GM21737 (cell line): ENCODE measurements at regions not wholly inside any gene's neighbourhood (a gene's known extent, or its start where the extent isn't known, plus 50 kb on each side); places are given as distances from the start of the nearest gene placed in this dataset.

Experiments used
- ATAC-seq: cut with Tn5 transposase; IDR thresholded peaks from one replicate; pipeline ENCODE4 v1.9.1; 2021; ENCODE audit warnings: mild to moderate bottlenecking, moderate library complexity; ENCODE audit not compliant: unreplicated experiment

DNA sequence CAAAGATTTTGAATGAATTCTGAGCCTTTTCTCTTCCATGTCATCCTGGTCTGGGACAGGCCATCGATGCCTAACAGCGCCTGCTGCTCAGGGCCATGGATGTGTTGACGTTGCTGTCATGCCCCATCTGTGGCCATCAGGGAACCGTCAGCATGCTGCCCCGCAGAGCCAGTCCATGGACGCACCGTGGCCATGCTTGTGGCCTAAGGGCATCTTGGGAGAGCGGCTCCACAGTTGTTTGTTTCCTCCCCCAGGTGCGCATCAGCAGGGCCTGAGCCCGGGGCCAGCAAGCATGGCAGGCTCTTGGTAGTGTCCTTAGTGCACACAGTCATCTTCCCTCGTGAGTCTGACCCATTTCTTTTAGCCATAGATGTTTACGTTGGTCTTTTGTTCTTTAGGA lies 142.7 kb downstream of the VAPA start:
- no peak for ATAC-seq

DNA sequence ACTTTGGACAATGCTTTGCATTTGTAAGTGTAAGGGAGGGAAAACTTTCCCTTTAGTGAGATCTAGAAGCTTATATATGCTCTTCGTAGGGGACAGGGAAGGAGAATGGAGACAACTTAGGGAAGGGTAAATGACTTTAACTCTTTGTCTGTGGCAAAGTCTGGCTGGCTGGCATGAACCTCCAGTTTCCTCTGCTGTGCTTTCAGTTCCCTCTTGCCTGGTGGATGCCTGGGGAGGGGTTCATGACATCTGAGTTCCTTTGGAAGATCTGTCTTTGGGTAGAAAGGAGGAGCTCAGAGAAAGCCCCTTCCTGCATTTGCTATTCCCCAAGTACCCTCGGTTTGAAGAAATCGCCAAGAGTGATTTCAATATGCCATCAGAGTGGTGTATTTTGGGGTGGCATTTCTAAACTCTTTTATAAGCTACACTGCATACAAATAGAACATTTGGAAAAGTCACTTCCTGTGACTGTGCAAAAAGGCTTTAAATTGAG lies 143.6 kb downstream of the VAPA start:
- ATAC-seq = no peak

DNA sequence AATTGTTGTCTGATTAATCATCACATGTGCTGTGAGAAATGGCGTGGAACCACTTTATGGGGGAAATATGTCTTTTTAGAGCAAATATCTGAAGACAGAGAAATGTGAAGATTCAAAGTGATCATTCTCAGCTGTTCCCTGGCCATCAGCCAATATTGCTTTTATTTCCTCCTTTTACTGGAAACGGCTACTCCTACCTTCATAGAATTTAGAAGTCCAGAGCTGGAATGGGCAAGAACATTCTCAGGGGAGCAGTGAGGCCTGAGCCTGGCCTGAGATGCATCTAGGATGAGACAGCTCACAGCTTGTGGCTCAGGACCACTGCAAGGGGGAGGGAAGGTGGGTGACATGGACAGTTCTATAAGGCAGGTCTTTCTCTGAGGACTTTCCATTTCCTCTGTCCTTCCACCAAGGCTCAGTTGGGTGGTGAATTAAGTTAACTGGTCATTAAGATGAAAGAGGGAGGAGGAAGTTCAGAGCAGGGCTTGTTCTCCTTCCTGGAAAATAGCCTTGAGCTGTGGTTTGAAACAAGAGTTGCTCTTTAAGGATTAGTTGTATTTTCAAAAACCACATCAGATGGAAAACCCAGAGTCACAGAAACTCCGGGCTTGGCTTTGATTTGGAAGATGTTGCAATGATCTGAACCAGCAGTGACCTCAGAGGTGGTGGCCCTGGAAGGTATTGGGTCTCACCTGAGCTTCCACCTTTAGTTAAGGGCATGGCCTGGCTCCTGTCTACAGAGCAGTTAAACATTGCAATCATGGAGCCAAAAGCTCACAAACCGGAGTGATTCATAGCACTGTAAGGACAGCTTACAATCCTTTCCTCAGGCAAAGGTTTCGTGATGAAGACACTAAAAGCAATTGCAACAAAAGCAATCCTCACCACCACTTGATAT lies 144.3 kb downstream of the VAPA start:
- ATAC-seq = no peak

DNA sequence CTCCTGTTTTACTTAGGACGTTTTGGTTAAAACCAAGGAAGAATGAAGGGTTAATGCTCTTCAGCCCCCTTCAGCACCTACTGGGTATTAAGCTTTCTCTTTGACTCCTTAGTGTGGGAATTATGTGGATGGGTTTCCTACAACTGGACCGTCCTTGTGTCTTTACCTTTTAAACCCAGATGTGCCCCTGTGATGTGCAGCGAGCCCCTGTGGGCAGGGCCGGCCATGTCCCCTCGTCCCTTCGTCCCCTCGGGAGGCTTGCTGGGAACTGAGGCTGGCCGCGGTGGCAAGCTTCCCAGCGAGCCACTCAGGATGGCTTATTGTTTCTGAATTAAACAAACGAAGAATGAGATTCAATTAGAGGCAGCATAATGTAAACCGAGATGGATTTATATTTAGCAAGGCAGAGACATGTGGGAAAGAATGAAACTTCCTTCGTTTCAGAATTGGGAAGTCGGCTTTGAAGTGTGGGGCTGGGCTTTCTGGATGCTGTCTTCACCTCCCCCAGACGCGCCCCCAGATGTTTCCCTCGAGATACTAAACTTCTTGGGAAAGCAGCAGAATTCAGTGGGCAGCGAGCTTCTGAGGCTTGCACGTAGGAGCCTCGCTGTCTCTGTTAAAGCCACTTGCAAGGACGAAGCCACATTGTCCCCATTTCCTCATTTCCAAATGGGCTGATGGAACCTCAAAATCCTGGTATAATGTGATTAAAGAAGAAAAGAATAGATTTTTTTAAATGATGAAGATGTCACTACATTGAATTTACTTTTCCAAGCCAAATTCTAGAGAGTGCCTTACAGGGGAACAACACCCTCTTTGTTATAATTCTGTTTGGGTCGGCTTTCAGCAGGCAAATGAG lies 146.0 kb downstream of the VAPA start:
- no peak for ATAC-seq

DNA sequence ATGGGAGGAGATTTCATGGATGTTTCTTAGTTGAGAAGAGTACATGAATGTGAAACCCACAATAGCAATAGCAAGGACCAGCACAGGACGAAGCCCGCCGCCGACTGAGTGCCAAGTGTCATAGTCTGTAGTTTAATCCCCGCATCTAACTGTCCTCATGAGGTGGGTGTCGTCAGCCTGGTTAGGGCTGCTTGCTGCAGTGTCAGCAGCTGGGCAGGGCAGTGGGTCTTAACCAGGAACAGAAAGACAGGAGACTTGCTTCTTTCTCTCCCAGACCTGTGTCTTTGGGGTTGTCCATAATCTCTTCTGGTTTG lies 146.6 kb downstream of the VAPA start:
- ATAC-seq = no peak

DNA sequence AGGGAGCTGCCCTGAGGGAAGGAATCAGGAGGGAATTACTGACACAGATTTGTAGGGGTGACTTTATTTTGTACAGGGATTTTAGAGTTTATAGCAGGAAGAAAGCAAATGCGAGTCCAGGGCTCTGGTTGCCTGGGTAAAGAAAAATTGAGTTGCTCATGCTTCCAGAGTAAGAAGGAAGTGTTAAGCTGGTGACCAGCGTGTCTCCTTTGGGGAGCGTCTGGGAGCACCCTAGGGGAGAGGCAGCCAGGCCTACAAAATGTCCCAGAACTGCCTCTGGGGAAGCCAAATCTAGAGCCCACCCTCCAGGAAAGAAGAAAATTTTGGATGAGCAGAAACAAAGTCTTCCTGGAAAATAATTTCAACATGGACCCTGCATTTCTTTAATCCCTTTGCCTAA lies 147.0 kb downstream of the VAPA start:
- ATAC-seq = no peak

DNA sequence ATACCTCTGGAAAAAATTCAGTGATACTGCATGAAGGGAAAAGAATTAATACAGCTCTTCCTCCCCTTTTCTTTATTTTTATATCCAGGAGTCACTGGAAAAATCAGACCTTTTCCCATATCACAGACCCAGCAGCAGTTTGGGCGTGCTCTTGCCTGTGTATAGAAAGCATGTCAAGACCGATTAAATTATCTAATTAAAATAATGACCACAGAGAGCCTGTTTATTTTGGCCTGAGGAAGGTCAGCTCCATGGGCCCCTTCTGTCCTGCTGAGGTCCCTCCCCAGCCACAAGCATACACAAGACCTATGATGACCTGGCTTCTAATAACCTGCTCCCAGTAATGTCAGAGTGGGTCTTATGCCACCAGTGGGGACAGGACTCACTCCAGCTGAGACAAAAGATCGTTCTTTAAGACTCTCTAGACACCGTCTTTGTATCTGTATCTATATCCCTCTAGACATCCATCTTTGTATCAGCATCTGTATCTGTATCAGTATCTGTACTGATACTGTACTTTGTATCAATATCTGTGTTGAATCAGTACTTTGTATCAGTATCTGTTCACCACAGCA lies 147.8 kb downstream of the VAPA start:
- ATAC-seq = no peak

DNA sequence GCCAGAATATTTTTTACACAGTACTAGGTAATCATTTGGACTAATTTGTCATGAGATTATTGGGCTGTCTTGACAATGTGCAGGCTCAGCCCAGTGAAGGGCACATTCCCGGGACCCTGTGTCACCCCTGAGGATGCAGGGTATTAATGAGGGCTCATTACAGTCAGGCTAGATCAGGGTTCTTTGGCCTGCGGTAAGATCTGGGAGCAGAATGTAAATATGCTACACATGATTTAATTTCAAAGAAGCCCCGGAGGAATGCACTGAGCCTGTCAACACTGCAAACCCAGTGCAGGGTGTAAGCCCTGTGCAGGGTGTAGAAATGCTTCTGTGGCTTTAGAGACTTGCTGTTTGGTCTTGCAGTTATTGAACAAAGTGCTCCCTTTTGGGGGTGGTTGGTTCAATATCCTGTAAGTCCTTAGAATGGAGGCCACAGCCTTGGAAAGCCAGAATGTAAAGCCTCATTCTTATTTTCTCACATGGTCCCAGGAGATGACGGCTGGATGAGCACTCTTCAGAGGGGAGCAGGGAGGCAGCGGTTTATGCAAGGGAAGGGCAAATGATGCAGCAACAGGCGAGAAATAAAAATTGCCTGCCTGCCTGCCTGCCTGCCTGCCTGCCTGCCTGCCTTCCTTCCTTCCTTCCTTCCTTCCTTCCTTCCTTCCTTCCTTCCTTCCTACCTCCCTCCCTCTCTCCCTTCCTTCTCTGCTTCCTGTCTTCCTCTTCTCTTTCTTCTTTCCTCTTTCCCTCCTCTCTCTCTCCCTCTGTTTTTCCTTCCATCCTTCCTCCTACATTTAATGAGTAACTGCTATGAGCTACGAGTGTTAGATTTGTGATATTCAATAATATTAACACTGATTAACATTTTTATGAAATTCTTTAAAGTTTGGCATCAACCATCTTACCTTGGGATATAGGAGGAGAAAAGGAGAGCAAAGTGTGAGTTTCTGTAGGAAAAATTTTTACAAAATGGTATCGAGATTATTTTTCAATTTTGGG lies 148.8 kb downstream of the VAPA start:
- no peak for ATAC-seq

DNA sequence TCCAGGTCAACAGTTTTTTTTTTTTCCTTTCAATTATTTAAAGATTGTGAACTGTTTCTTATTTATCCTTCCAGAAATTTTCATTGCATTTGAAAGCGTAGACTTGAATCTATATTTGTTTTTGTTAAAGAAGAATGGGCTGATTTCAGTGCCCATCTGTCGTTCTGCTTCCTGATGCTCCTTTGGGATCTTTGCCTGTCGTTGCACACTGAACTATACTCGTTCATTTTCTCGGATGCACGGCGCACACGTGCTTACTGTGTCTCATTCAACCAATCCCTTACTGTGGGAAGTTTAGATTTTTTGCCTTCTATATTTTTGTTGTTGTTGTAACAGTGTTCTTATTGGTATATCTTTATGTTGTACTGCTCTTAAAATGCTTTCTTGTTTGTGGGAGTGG lies 149.7 kb downstream of the VAPA start:
- ATAC-seq = no peak

DNA sequence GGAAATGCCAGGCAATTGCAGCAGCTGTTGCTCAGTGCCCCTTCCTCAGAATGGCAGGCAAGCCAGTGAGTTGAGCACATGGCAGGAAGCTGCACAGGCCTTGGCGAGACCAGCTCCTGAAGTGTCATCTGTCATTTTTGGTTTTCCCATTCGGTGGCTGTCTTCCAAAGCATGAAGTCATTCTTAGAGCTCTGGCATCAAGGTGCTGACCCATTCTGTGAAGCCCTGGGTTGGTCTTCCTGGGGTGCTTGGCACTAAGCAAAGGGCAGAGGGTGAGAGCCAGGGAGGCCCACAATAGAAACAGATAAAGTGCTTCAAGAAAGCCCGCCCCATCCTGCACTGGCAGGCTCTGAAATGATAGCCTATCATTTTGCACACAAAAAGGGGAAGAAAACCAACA lies 150.5 kb downstream of the VAPA start:
- no peak for ATAC-seq

DNA sequence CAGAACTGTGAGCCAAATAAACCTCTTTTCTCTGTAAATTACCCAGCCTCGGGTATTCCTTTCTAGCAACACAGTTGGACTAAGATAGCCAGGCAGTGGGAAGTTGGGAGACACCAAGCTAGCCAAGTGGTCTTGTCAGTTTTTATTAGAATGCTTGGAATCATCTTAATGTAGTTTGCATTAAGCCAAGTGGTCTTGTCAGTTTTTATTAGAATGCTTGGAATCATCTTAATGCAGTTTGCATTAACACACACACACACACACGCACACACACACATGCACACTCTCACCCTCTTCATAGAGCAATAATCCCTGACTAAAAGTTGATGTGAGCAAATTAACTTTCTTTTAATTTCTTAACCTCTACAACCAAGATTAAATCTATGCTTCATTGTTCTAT lies 151.5 kb downstream of the VAPA start:
- ATAC-seq = no peak

DNA sequence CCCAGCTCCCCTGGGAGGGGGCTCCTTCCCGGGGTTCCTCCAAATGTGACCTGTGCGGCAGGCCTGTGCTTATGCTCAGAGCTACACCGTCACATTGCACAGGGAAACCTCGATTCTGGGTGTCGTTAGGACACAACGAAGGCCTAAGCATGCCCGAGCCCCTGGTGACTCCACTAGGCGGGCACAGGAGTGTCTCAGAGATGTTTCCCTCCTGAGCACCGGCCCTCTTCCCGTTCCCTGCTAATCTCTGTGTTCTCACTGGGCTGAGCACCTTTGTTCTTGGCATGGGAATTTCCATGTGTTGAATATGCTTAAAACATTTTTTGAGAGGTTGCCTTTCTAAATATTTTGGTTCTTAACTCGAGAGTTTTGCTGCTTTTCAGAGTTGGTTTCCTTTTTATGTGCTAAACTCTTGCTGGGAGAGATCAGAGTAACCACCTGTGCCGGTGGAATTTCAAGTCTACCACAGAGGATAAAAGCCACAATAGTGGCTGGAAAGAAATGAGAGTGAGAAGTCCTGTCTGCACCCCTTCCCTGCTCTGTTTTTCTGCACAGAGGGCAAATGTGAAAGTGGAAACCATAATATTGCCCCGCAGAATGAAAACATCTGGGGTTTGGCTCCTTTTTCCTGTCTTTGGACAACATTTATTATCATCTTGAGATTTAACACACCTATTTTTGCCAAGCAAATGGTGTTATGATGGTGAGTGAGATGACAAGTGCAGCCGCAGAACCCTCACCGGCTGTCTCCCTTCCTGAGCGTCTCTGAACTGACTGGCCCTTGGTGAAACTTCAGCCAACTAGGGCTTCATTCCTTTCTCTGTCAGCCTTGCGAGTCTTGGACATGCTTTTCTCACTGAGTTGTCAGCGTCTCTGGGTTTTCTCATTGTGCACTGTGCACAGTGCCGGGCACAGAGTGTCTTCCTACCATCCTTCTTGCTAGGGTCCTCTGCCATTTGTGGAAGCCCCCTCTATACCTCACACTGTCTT lies 154.1 kb downstream of the VAPA start:
- no peak for ATAC-seq

DNA sequence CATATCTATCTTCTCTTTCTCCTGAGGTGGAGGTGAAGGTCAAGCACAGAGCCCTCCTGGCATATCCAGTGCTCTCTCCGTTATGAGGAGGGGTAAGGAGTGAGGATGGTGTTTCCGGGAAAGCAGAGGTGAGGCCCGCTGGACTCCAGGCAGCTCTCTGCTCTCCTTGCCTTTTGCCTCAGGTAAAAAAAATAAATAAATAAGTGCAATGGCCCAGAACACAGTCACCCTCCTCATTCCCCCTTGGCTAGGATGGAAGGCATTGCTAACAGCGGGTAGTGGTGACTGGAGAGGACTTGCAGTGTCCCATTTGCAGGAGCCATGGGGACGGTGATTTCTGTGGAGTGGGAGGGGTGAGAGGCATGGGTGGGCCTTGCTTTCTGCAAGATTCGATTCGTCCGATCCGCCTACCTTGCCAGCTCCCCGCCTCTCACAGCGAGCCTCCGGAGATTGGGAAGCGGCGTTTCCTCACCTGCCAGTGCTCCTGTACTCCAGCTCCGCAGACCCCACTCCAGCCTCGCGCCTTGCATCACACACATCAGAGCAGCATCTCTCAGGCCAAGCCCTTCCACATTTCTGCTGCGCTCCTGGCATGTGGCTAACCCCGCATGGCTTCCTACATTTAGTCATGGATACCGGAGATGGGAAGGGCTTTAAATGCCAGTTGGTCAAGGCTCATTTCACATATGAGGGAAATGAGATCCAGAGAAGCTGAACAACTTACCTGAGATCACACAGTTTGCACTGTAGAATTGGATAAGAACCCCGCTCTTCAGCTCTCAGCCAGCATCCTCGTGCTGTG lies 155.2 kb downstream of the VAPA start:
- ATAC-seq = no peak

DNA sequence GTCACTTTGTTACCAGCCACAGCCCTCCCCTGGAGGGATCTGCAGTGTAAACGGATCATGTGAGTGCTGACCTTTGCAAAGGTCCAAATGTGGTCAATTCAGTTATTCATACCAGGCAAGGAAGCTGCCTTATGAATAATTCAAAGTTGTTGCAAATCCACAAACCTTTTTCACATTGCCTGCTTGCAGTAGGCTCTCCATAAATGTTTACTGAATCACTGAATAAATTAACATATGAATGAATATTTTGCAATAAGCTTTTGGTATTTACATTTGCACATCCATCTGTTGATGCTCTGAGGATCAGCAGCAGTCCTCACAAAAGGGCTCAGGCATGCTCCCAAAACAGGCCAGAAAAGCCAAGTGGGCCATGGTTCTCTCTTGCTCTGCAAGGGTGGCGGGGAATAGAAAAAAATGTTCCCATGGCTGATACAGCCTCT lies 156.8 kb downstream of the VAPA start:
- no peak for ATAC-seq

DNA sequence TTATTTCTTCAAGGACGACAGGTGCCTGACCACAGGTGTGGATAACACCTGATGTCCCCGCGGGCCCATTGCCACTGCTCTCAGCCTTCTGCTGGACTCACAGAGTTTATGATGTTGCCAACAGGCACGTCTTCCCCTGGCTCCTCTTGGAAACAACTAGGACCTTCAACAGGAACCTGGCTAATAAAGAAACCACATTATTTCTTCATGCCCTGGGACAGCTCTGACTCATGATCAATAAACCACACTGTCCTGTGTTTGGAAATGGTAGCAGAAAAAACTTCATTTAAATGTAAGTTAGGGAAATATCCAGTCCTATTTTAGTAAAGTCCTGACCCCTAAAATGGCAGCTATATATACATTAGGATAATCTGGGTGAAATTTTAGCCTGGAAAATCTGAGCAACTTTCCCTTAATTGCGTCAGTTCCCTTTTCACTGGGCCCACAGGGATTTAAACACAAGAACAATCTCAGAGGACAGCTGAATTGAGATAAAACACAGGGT lies 158.9 kb downstream of the VAPA start:
- no peak for ATAC-seq

DNA sequence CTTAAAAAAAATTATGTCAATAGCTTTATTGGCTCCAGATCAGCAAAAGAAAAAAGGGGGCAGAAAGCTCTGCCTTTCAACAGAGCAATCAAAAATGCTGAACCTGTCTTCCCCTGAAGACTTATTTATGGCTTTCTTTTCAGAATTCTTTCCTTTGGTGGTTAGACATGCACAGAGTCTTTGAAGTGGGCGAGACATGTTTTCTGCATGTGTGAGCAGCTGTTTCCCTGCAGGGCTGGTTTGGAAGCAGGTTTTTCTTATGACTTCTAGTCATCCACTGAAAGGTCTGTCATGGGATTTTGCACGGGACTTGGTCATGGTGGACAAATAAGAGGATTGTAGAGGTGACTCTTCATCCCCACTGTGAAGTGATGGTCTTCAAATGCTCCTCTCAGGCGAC lies 160.3 kb downstream of the VAPA start:
- ATAC-seq = no peak

DNA sequence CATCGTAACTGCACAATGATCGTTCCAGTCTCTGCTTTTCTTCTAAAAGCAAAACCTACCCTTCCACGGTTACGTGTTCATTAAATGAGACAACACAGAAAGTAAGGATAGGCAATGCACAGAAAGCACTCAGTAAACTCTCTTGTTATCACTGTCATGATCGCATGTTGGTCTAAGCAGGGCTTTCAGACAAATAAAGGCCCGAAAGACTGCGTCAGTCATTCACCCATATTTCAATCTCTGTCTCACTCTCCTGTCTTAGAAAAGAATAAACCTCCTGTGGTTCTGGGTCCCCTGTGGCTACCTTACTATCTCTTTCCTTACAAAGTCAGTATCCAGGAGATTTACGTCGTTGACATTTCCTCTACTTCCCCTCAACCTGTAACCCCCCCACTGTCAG lies 160.9 kb downstream of the VAPA start:
- ATAC-seq = no peak

DNA sequence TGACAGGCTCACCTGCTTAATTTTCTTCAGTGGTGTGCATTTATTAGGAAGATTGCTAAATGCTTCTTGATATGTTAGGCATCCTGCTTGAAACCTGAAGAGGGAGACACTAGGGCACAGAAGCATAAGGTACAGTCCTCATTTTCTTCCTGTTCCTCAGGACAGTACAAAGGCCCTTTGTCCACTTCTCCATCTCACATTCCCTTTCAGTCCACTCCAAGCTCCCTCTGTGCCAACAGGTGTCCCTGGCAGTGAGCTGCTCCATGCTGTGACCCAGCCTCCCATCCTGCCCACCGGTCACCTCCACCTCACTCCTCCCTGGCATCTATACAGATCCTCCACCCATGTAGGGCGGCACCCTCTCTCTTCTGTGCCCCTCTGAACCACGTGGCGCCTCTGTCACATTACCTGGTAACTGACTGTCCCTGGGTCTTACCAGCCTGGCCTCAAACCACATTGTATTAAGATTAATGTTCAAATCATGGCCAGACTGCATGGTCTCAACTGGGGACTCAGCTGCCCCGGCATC lies 162.8 kb downstream of the VAPA start:
- ATAC-seq = no peak
